Panc1 (cell line): ENCODE measurements at regions not wholly inside any gene's neighbourhood (a gene's known extent, or its start where the extent isn't known, plus 50 kb on each side); places are given as distances from the start of the nearest gene placed in this dataset.
A peak's percentile ranks its signal among the peaks of the same experiment; 100 is the strongest.

Experiments
- ATAC-seq: fragments of 200-7000 bp; cut with Tn5 transposase; 2 replicates; pipeline ENCODE4 v1.9.1; 2020; ENCODE audit warnings: mild to moderate bottlenecking, moderate library complexity
- BruUV-seq: library from RNA; stranded (reverse); fragments of 400-500 nt; replicated peaks from 2 replicates; lab custom pipeline; 2021; lab: Mats Ljungman, UMichigan
- CTCF ChIA-PET: fragments of 300-600 bp; sonication (Branson Sonifier 250); formaldehyde crosslinking; loops from one replicate; lab custom pipeline; 2022; ENCODE audit warnings: antibody characterized with exemption; lab: Charles Lee
- POLR2A ChIA-PET: fragments of 300-600 bp; sonication (Branson Sonifier 250); formaldehyde crosslinking; loops from one replicate; lab custom pipeline; 2022; ENCODE audit warnings: antibody characterized with exemption; lab: Charles Lee
- DNase-seq: peaks from one replicate; pipeline ENCODE4 v3.0.0-alpha.2; 2010; ENCODE audit warnings: low read depth, low spot score
- H3K27ac ChIP-seq: 2 replicates; pipeline ENCODE4 v1.5.1; 2011; ENCODE audit warnings: mild to moderate bottlenecking, low read length, inconsistent platforms
- H3K27me3 ChIP-seq: fragments of 200-500 bp; sonication (Bioruptor generic); 2 replicates; pipeline ENCODE4 v1.6.0; 2014; ENCODE audit warnings: low read length, inconsistent platforms; ENCODE audit not compliant: control insufficient read depth, insufficient read depth
- H3K36me3 ChIP-seq: fragments of 200-500 bp; sonication (Bioruptor generic); 2 replicates; pipeline ENCODE4 v1.5.1; 2014; ENCODE audit warnings: inconsistent platforms, mild to moderate bottlenecking, low read length, moderate library complexity; ENCODE audit not compliant: control insufficient read depth, insufficient read depth
- H3K4me1 ChIP-seq: 2 replicates; pipeline ENCODE4 v1.5.1; 2011; ENCODE audit warnings: inconsistent platforms, mild to moderate bottlenecking, low read length, moderate library complexity; ENCODE audit not compliant: control insufficient read depth, insufficient read depth
- H3K4me3 ChIP-seq, 2 experiments: 2 replicates each; pipeline ENCODE4 v1.5.1; 2011 to 2012; ENCODE audit warnings: low read depth in 2 of 2, low read length in 2 of 2, mild to moderate bottlenecking in 2 of 2, inconsistent platforms in 1 of 2, moderate library complexity in 1 of 2
- H3K9me3 ChIP-seq: fragments of 200-500 bp; sonication (Bioruptor generic); 2 replicates; pipeline ENCODE4 v1.5.1; 2014; ENCODE audit warnings: low read depth, mild to moderate bottlenecking, inconsistent platforms, low read length, moderate library complexity; ENCODE audit not compliant: control insufficient read depth, insufficient read depth
- POLR2AphosphoS5 ChIP-seq: IDR thresholded peaks from 2 replicates; pipeline ENCODE4 v1.6.1; 2012; ENCODE audit warnings: mild to moderate bottlenecking, low read depth, low read length, moderate library complexity
- SIN3A ChIP-seq: IDR thresholded peaks from 2 replicates; pipeline ENCODE4 v1.6.1; 2012; ENCODE audit warnings: low read depth, mild to moderate bottlenecking, low read length, moderate library complexity, borderline replicate concordance; ENCODE audit not compliant: insufficient read depth
- TCF7L2 ChIP-seq: IDR thresholded peaks from 2 replicates; pipeline ENCODE4 v1.6.1; 2011; ENCODE audit warnings: mild to moderate bottlenecking, low read depth, low read length, inconsistent platforms
- in situ Hi-C: cut with HindIII; loops from 2 replicates; pipeline ENCODE4 v1.10.0; 2016; ENCODE audit warnings: low sequenced_read_pairs, low pct_unique_long_range_greater_than_20kb
- intact Hi-C: fragments of 100-400 bp; cut with micrococcal nuclease; formaldehyde crosslinking; loops from one replicate; pipeline ENCODE4 v1.10.0; 2022; ENCODE audit not compliant: unreplicated experiment
- TF ChIP-seq, protein P1 (sequence below): fragments of 450-650 bp; IDR thresholded peaks from 2 replicates; pipeline ENCODE4 v1.5.1; 2017; ENCODE audit warnings: mild to moderate bottlenecking
- TF ChIP-seq, protein P2 (sequence below), 2 experiments: IDR thresholded peaks; 2 replicates each; pipeline ENCODE4 v1.6.1; 2011 to 2012; ENCODE audit warnings: low read depth in 2 of 2, control low read depth in 1 of 2, low read length in 1 of 2, mild to moderate bottlenecking in 1 of 2, moderate library complexity in 1 of 2; ENCODE audit not compliant: insufficient read depth in 1 of 2

DNA sequence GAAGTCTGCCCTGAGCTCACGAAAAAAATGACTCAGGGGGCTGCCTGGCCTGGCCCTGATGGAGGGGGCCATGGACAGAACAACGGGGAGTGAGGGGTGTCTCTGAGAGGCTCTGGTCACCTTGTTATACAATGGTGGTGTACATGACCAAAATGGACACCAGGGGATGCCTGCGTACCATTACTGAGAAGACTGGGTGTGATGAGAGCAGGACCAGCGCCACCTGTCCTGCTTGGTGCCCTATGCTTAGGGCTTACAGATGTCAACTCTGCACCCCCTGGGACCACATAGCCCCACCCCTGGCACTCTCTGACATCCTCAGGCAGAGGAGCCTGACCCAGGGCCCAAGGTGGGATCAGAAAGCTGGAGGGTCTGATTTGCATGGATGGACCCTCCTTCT is 104.8 kb downstream of the ZNF280B start:
- BruUV-seq, result no TSS peak
- Histone ChIP-seq H3K4me1 (no peaks in the 10 kb centered on the region), H3K27ac (no peak overlapping the region), H3K27me3 (peaks cover 2% of the 10 kb centered on the region; the same call in 1 of the 2 replicates), H3K36me3 (no peaks in the 10 kb centered on the region), H3K4me3 (no peak overlapping the region), H3K9me3 (no peaks in the 10 kb centered on the region)
- TF ChIP-seq TCF7L2 (no peak), SIN3A (no peak), POLR2AphosphoS5 (no peak)
- TF ChIP-seq, protein P1, sequence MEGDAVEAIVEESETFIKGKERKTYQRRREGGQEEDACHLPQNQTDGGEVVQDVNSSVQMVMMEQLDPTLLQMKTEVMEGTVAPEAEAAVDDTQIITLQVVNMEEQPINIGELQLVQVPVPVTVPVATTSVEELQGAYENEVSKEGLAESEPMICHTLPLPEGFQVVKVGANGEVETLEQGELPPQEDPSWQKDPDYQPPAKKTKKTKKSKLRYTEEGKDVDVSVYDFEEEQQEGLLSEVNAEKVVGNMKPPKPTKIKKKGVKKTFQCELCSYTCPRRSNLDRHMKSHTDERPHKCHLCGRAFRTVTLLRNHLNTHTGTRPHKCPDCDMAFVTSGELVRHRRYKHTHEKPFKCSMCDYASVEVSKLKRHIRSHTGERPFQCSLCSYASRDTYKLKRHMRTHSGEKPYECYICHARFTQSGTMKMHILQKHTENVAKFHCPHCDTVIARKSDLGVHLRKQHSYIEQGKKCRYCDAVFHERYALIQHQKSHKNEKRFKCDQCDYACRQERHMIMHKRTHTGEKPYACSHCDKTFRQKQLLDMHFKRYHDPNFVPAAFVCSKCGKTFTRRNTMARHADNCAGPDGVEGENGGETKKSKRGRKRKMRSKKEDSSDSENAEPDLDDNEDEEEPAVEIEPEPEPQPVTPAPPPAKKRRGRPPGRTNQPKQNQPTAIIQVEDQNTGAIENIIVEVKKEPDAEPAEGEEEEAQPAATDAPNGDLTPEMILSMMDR, result no peak
- TF ChIP-seq, protein P2, sequence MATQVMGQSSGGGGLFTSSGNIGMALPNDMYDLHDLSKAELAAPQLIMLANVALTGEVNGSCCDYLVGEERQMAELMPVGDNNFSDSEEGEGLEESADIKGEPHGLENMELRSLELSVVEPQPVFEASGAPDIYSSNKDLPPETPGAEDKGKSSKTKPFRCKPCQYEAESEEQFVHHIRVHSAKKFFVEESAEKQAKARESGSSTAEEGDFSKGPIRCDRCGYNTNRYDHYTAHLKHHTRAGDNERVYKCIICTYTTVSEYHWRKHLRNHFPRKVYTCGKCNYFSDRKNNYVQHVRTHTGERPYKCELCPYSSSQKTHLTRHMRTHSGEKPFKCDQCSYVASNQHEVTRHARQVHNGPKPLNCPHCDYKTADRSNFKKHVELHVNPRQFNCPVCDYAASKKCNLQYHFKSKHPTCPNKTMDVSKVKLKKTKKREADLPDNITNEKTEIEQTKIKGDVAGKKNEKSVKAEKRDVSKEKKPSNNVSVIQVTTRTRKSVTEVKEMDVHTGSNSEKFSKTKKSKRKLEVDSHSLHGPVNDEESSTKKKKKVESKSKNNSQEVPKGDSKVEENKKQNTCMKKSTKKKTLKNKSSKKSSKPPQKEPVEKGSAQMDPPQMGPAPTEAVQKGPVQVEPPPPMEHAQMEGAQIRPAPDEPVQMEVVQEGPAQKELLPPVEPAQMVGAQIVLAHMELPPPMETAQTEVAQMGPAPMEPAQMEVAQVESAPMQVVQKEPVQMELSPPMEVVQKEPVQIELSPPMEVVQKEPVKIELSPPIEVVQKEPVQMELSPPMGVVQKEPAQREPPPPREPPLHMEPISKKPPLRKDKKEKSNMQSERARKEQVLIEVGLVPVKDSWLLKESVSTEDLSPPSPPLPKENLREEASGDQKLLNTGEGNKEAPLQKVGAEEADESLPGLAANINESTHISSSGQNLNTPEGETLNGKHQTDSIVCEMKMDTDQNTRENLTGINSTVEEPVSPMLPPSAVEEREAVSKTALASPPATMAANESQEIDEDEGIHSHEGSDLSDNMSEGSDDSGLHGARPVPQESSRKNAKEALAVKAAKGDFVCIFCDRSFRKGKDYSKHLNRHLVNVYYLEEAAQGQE (IDR thresholded peaks at IDR 0.05; ENCODE audit: insufficient read depth in 1 of 2, low read depth in 2 of 2, low read length in 1 of 2), result no peak
- intact Hi-C loops (no loop called here), in situ Hi-C loops (no loop called here)
- peak; percentile 66 for ATAC-seq
- ChIA-PET CTCF (no interaction called here), POLR2A (no interaction called here)
- no peak for DNase-seq

DNA sequence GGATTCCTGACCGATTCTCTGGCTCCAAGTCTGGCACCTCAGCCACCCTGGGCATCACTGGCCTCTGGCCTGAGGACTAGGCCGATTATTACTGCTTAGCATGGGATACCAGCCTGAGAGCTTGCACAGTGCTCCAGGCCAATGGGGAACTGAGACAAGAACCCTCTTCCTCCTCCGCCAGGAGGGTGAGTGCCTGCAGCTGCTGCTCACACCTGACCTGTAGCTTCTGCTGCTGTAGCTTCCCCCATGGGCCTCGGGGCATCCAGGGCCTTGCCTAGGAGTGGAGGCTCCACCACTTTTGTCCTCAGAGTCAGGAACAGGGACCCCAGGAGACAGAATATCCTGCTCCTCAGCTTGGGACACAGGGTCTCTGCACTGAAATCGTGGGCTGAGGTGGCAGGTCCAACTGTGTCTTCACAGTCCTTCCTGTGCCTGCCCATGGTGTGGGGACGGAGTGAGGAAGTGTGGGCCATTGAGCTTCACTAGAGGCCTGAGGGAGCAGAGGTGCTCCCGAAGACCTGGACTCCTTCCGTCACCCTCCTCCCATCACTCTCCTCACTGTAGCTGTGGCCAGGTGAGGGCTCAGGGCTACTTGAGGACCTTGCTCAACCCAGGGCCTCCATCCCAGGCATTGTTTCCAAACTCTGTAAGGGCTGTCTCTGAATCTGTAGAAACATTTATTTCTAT is 103.8 kb downstream of the ZNF280B start:
- H3K4me1 ChIP-seq, result no peaks in the 10 kb centered on the region
- peaks cover 2% of the 10 kb centered on the region; the same call in 1 of the 2 replicates for H3K27me3 ChIP-seq
- no peaks in the 10 kb centered on the region for H3K36me3 ChIP-seq
- H3K4me3 ChIP-seq, result no peak overlapping the region
- no peak for ATAC-seq
- no TSS peak for BruUV-seq
- CTCF ChIA-PET, result no interaction called here
- TF ChIP-seq, protein P1, result no peak
- TF ChIP-seq, protein P2 (IDR thresholded peaks at IDR 0.05; ENCODE audit: insufficient read depth in 1 of 2, low read depth in 2 of 2, low read length in 1 of 2), result no peak
- no peak for TF ChIP-seq POLR2AphosphoS5
- TF ChIP-seq TCF7L2, result no peak
- TF ChIP-seq SIN3A, result no peak
- no peaks in the 10 kb centered on the region for H3K9me3 ChIP-seq
- H3K27ac ChIP-seq, result no peak overlapping the region
- POLR2A ChIA-PET, result no interaction called here
- intact Hi-C loops, result no loop called here
- DNase-seq, result no peak
- in situ Hi-C loops, result no loop called here
